Psoas muscle (tissue), 7 donors: ENCODE measurements at regions not wholly inside any gene's neighbourhood (a gene's known extent, or its start where the extent isn't known, plus 50 kb on each side); places are given as distances from the start of the nearest gene placed in this dataset.

ENCODE experiments used
- ATAC-seq, 4 donors: fragments of 200-7000 bp; cut with Tn5 transposase; one replicate each; pipeline ENCODE4 v1.9.1; 2020; ENCODE audit warnings: moderate library complexity in 3 of 4, mild to moderate bottlenecking in 2 of 4
- DNase-seq, 2 donors: peaks; one replicate each; pipeline ENCODE4 v3.0.0-alpha.2; 2020
- H3K27ac ChIP-seq: fragments of 200-600 bp; one replicate; pipeline ENCODE4 v1.8.0; 2022
- H3K27me3 ChIP-seq, 3 donors: fragments of 200-600 bp in 1 of 3; one replicate each; pipeline versions ENCODE4 v1.6.1 to v1.8.0; 2013 to 2022; ENCODE audit warnings: low read length in 2 of 3, mild to moderate bottlenecking in 2 of 3, moderate library complexity in 1 of 3; ENCODE audit not compliant: insufficient read depth in 3 of 3
- H3K36me3 ChIP-seq, 2 donors: fragments of 200-600 bp in 1 of 2; one replicate each; pipeline versions ENCODE4 v1.6.1 to v1.8.0; 2013 to 2022; ENCODE audit warnings: low read depth in 1 of 2, mild to moderate bottlenecking in 1 of 2, moderate library complexity in 1 of 2; ENCODE audit not compliant: insufficient read depth in 1 of 2
- H3K4me1 ChIP-seq: fragments of 200-600 bp; one replicate; pipeline ENCODE4 v1.8.0; 2022
- H3K4me3 ChIP-seq: fragments of 200-600 bp; one replicate; pipeline ENCODE4 v1.8.0; 2022; ENCODE audit warnings: mild to moderate bottlenecking
- H3K9me3 ChIP-seq: fragments of 200-600 bp; one replicate; pipeline ENCODE4 v1.8.0; 2022
- CTCF ChIP-seq: fragments of 200-600 bp; IDR thresholded peaks from one replicate; pipeline ENCODE4 v1.8.0; 2022; ENCODE audit warnings: antibody characterized with exemption
- whole genome bisulfite sequencing, 3 donors: extraction: QIAGEN DNeasy Blood & Tissue Kit; methylation state at CpG; one replicate each; pipeline versions ENCODE4 v1.1.6 to v1.1.7; 2013; 5-methylcytosine and 5-hydroxymethylcytosine counted together
- intact Hi-C, 2 donors: fragments of 100-400 bp; cut with DNase I; formaldehyde crosslinking; loops; one replicate each; pipeline versions ENCODE4 v1.11.0 to v1.14.2; 2022
- donor health status: healthy with polysubstance abuse.
- donor health status: DM: no; HTN: no; CAD: no; lungs with moderate emphysema.
- donor health status: Bipolar disorder and iron deficiency.
- donor health status: healthy.
- donor health status: DM: yes; HTN: yes; CAD: no.
- donor health status: DM: no; HTN: no; CAD: no.
- donor health status: DM: yes; HTN: yes; CAD: no.

- Histone ChIP-seq H3K4me3 (no peak overlapping the region), H3K9me3 (no peaks in the 10 kb centered on the region), H3K27ac (no peak overlapping the region), H3K27me3 (peaks cover 0 to 6% (median 0%) of the 10 kb centered on the region in 3 donors), H3K36me3 (no peaks in the 10 kb centered on the region), H3K4me1 (no peaks in the 10 kb centered on the region)
- no peak for ATAC-seq
- WGBS, 3 donors: 89 to 93% (median 93%) methylated on average over 5 of the region's 5 CpGs
- intact Hi-C loops: no loop called here
- no peak for TF ChIP-seq CTCF
- DNase-seq: no peak
Measured at GRCh38 chr15:81785679-81786078, 260.1 kb downstream of the MEX3B start.

- no peak overlapping the region for H3K27ac ChIP-seq
- TF ChIP-seq CTCF: no peak
- DNase-seq (no peak), ATAC-seq (no peak)
- intact Hi-C loops: no loop called here
- no peaks in the 10 kb centered on the region for H3K36me3 ChIP-seq
- H3K4me3 ChIP-seq: no peak overlapping the region
- H3K9me3 ChIP-seq: no peaks in the 10 kb centered on the region
- H3K27me3 ChIP-seq: peaks cover 0 to 6% (median 0%) of the 10 kb centered on the region in 3 donors
- 62 to 81% (median 65%) methylated on average over 4 of the region's 4 CpGs for WGBS, 3 donors
- no peaks in the 10 kb centered on the region for H3K4me1 ChIP-seq
Measured at GRCh38 chr15:81785181-81785580, 260.6 kb downstream of the MEX3B start.

DNA sequence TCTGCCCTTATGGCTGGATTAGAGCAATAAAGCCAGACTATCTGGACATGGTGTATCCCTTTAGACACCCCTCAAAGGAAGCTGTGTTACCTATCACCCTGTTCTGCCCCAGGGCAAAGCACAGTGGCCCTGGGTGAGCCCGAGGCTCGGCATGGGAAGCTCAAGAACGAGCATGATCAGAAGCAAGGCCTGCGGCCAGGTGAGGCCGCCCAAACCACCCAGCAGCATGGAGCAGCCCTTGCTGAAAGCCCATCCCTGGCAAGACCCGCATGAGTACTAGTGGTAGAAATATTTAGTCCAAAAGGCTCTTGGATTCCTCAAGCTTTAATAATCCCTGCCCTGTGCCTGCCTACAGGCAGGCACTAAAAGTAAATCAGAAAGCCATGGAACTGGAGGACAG, 261.1 kb downstream of the MEX3B start:
- WGBS, 3 donors: 82 to 89% (median 85%) methylated on average over 6 of the region's 6 CpGs
- TF ChIP-seq CTCF: no peak

GRCh38 chr15:81783586-81783985, 262.2 kb downstream of the MEX3B start:
- no peak for ATAC-seq
- Histone ChIP-seq H3K4me1 (no peaks in the 10 kb centered on the region), H3K9me3 (no peaks in the 10 kb centered on the region), H3K27ac (no peak overlapping the region), H3K36me3 (no peaks in the 10 kb centered on the region), H3K4me3 (no peak overlapping the region), H3K27me3 (no peaks in the 10 kb centered on the region)
- no peak for DNase-seq
- 91 to 97% (median 92%) methylated on average over 3 of the region's 3 CpGs for WGBS, 3 donors
- intact Hi-C loops: no loop called here
- no peak for TF ChIP-seq CTCF

More for the DNA sequence above, 261.1 kb downstream of the MEX3B start:
- Histone ChIP-seq H3K4me1 (no peaks in the 10 kb centered on the region), H3K36me3 (no peaks in the 10 kb centered on the region), H3K4me3 (no peak overlapping the region), H3K27ac (no peak overlapping the region), H3K27me3 (peaks cover 0 to 6% (median 0%) of the 10 kb centered on the region in 3 donors), H3K9me3 (no peaks in the 10 kb centered on the region)
- no peak for DNase-seq
- no peak for ATAC-seq
- intact Hi-C loops: no loop called here

DNA sequence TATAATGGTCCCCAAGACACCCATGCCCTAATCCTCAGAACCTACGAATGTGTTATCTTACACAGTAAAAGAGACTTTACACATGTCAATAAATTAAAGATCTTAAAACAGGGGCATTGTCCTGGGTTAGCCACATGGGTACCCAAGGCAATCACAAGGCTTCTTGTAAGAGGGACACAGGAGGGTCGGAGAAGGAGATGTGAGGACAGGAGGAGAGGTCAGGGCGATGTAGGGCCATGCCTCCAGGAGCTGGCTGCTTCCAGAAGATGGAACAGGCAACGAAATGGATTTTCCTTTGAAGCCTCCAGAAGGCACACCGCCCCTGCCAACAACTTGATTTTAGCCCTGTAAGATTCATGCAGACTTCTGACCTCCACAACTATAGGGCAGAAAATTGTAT, 262.7 kb downstream of the MEX3B start:
- ATAC-seq: no peak

More for the DNA sequence above, 262.7 kb downstream of the MEX3B start:
- no peaks in the 10 kb centered on the region for H3K27me3 ChIP-seq
- H3K4me3 ChIP-seq: no peak overlapping the region
- H3K36me3 ChIP-seq: no peaks in the 10 kb centered on the region
- 86 to 90% (median 86%) methylated on average over 5 of the region's 5 CpGs for WGBS, 3 donors
- TF ChIP-seq CTCF: no peak
- no peaks in the 10 kb centered on the region for H3K9me3 ChIP-seq
- intact Hi-C loops: no loop called here
- DNase-seq: no peak
- no peaks in the 10 kb centered on the region for H3K4me1 ChIP-seq
- H3K27ac ChIP-seq: no peak overlapping the region
